ENCODE measurements at regions not wholly inside any gene's neighbourhood (a gene's known extent, or its start where the extent isn't known, plus 50 kb on each side); places are given as distances from the start of the nearest gene placed in this dataset.
A peak's percentile ranks its signal among the peaks of the same experiment; 100 is the strongest.
"Not testable (repeated sequence)": the region's sequence is repeated elsewhere in the genome, so short reads cannot be mapped to it uniquely, and the experiment has no call there.

DNA sequence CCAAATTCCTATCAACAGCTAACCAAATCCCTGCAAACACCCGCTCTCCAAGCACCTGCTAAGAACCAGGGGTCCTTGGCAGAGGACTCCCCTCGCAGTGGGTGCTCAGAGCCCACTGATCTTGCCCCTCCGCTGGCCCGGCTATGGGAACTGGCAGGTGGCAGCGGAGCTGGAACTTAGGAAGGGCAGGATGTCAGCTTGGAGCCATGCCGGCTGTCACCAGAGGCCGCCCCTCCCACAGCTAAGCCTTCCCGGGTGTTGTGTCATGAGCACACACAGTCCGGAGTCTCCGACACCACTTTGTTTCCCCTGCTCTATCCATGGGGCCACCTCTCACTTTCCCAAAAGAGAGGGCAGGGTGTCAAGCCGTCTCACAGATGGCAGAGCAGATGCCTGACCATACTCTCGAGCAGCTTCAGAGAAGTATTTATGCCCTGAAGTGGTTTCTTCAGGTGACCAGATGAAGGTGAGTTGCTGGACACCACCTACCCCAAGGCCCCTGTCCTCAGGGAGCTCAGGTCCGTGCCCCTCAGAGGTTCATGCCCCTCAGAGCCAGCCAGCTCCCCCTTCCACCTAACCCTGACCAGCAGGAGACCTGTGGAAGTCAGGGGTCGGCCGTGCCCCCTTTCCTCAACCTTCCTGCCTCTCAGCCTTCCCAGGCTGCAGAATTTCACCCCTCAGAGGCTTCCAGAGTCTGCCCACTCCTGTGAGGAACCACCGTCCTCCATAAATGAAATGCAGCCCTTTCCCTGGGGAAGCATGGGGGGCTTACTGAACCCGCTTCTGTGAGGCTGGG is 545.7 kb upstream of the B3GAT1 start:
- no peaks in the 10 kb centered on the region for H3K4me1 ChIP-seq
- intact Hi-C loops (cut with DNase I): no loop called here
- H3K4me3 ChIP-seq: no peak overlapping the region
- no peak overlapping the region for H3K27ac ChIP-seq (replicated peaks in 1 of 4)
- H3K27me3 ChIP-seq: peaks cover 0 to 35% (median 0%) of the 10 kb centered on the region in 4 donors
- H3K36me3 ChIP-seq: no peaks in the 10 kb centered on the region
- DNase-seq (ENCODE audit: extremely low spot score): peak; percentile 90
- WGBS: 70% methylated on average over 17 of the region's 17 CpGs
- TF ChIP-seq EP300 (IDR thresholded peaks at IDR 0.05): no peak
- no peak for TF ChIP-seq CTCF (IDR thresholded peaks at IDR 0.05)
- TF ChIP-seq POLR2AphosphoS5 (IDR thresholded peaks at IDR 0.05): no peak
- TF ChIP-seq POLR2A (IDR thresholded peaks at IDR 0.05; ENCODE audit: low read depth): no peak
- H3K9me3 ChIP-seq: no peaks in the 10 kb centered on the region

DNA sequence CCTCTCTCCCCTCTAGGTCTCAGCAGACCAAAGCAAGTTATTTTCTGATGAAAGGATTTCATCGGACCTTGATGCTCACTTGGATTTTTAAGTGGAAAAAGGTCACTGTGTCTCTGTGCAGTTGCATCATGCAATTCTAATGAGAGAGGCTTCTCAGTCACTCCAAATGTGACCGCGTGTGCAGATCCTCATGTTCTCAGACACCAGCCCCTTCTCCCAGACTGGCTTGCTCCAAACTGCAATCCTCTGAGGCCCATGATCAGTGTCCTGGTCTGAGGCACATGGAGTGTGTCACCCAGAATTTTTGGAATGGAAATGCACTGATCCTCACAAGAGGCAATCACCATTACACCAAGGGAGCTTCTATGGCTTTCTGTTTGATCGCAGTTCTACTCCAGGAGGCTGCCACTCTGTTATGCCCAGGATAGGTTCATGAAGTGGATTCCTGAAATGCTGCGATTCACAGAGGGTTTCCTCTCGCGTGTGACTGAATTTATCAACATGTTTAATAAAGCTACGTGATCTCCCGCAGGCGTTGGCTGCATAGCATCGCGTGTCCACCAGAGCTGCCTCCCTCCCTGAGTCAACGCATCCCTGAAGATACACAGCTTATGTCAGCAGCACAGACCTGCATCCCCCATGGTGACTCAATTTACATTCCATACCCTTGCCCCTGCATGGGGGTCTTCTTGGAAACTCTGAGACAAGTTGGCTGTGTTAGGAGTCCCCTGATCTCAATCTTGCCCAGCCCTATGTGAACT is 544.6 kb upstream of the B3GAT1 start:
- Histone ChIP-seq H3K36me3 (no peaks in the 10 kb centered on the region), H3K27ac (replicated peaks in 1 of 4) (no peak overlapping the region), H3K4me3 (no peak overlapping the region), H3K4me1 (peaks cover 0 to under 1% (median 0%) of the 10 kb centered on the region in 4 donors), H3K27me3 (peaks cover 0 to 35% (median 0%) of the 10 kb centered on the region in 4 donors), H3K9me3 (no peaks in the 10 kb centered on the region)
- intact Hi-C loops (cut with DNase I): no loop called here
- 82% methylated on average over 13 of the region's 13 CpGs for WGBS
- DNase-seq (ENCODE audit: extremely low spot score): peak; percentile 74
- no peak for TF ChIP-seq POLR2A (IDR thresholded peaks at IDR 0.05; ENCODE audit: low read depth)

GRCh38 chr11:134955970-134956369 is 543.9 kb upstream of the B3GAT1 start:
- intact Hi-C loops (cut with DNase I); H3K36me3 ChIP-seq; H3K4me1 ChIP-seq; H3K4me3 ChIP-seq; H3K27ac ChIP-seq (replicated peaks in 1 of 4); H3K9me3 ChIP-seq: not testable (repeated sequence)
- 77% methylated on average over 4 of the region's 4 CpGs for WGBS
- peak; percentile 55 for DNase-seq (ENCODE audit: extremely low spot score)
- H3K27me3 ChIP-seq: peaks cover 0 to 35% (median 0%) of the 10 kb centered on the region in 4 donors

- peak; percentile 87 for DNase-seq (ENCODE audit: extremely low spot score)
- Histone ChIP-seq H3K36me3 (no peaks in the 10 kb centered on the region), H3K4me1 (peaks cover 0 to 3% (median 0%) of the 10 kb centered on the region in 4 donors), H3K9me3 (no peaks in the 10 kb centered on the region), H3K4me3 (no peak overlapping the region), H3K27ac (replicated peaks in 1 of 4) (no peak overlapping the region), H3K27me3 (peaks cover 0 to 35% (median 0%) of the 10 kb centered on the region in 4 donors)
- 93% methylated on average over 9 of the region's 9 CpGs for whole genome bisulfite sequencing
- TF ChIP-seq CTCF (IDR thresholded peaks at IDR 0.05): no peak
- no peak for TF ChIP-seq POLR2A (IDR thresholded peaks at IDR 0.05; ENCODE audit: low read depth)
- no peak for TF ChIP-seq POLR2AphosphoS5 (IDR thresholded peaks at IDR 0.05)
- no peak for TF ChIP-seq EP300 (IDR thresholded peaks at IDR 0.05)
- intact Hi-C loops (cut with DNase I): no loop called here
These were observed 543.2 kb upstream of the B3GAT1 start for GRCh38 chr11:134955281-134955680.

DNA sequence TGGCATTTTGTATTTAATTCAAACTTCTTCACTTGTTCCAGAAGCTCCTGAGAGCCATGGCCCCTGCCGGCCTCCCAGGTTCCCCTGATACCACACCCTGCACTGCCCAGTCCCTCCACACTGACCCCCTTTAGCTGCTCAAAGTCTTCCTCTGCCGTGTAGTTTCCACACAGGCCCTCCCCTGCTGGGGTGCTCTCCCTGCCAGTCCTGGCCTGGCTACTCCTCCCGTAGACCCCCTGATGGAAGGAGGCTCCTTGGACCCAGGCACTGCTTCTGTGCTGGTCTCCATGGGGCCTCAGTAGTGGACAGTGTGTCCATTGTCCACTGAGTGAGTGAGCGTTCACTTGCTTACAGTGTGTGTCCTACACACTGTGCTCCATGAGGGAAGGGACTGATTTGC is 542.4 kb upstream of the B3GAT1 start:
- H3K4me3 ChIP-seq; H3K36me3 ChIP-seq; intact Hi-C loops (cut with DNase I); H3K27ac ChIP-seq (replicated peaks in 1 of 4); H3K4me1 ChIP-seq; H3K9me3 ChIP-seq: not testable (repeated sequence)
- 86% methylated on average over 4 of the region's 4 CpGs for WGBS
- peaks cover 0 to 35% (median 0%) of the 10 kb centered on the region in 4 donors for H3K27me3 ChIP-seq
- peak; percentile 81 for DNase-seq (ENCODE audit: extremely low spot score)

- 88% methylated on average over 2 of the region's 2 CpGs for WGBS
These were observed 541.5 kb upstream of the B3GAT1 start for GRCh38 chr11:134953417-134953970.

More at GRCh38 chr11:134953417-134953970, 541.5 kb upstream of the B3GAT1 start:
- H3K9me3 ChIP-seq; H3K4me3 ChIP-seq; H3K4me1 ChIP-seq; H3K36me3 ChIP-seq; H3K27ac ChIP-seq (replicated peaks in 1 of 4); intact Hi-C loops (cut with DNase I); DNase-seq (ENCODE audit: extremely low spot score): not testable (repeated sequence)
- peaks cover 0 to 35% (median 0%) of the 10 kb centered on the region in 4 donors for H3K27me3 ChIP-seq

Measured in esophagus muscularis mucosa (tissue), 4 donors.